ENCODE measurements at regions not wholly inside any gene's neighbourhood (a gene's known extent, or its start where the extent isn't known, plus 50 kb on each side); places are given as distances from the start of the nearest gene placed in this dataset.

- DNase-seq = no peak
Measured at GRCh38 chr11:71356280-71356876, 91.8 kb downstream of the DHCR7 start.

GRCh38 chr11:71355281-71355680 is 92.9 kb downstream of the DHCR7 start:
- DNase-seq = no peak

GRCh38 chr11:71354394-71355105 is 93.6 kb downstream of the DHCR7 start:
- DNase-seq = no peak

- no peak for DNase-seq
Measured at GRCh38 chr11:71352748-71353147, 95.4 kb downstream of the DHCR7 start.

GRCh38 chr11:71352226-71352625 is 96.0 kb downstream of the DHCR7 start:
- DNase-seq = no peak

- DNase-seq = no peak
Measured at GRCh38 chr11:71349627-71350026, 97.2 kb upstream of the SHANK2 start.

- DNase-seq = no peak
Measured at GRCh38 chr11:71343828-71344400, 91.5 kb upstream of the SHANK2 start.

- peak; percentile 9 for DNase-seq
Measured at GRCh38 chr11:71342951-71343827, 90.8 kb upstream of the SHANK2 start.

- no peak for DNase-seq
Measured at GRCh38 chr11:71342116-71342515, 89.7 kb upstream of the SHANK2 start.

- DNase-seq = no peak
Measured at GRCh38 chr11:71341596-71341995, 89.2 kb upstream of the SHANK2 start.

- no peak for DNase-seq
Measured at GRCh38 chr11:71341173-71341572, 88.8 kb upstream of the SHANK2 start.

GRCh38 chr11:71340086-71340606 is 87.8 kb upstream of the SHANK2 start:
- no peak for DNase-seq

GRCh38 chr11:71339396-71339881 is 87.1 kb upstream of the SHANK2 start:
- DNase-seq = no peak

- DNase-seq = no peak
Measured at GRCh38 chr11:71338801-71339395, 86.5 kb upstream of the SHANK2 start.

GRCh38 chr11:71336996-71337754 is 84.8 kb upstream of the SHANK2 start:
- DNase-seq = no peak

GRCh38 chr11:71336176-71336995 is 84.0 kb upstream of the SHANK2 start:
- DNase-seq = no peak

- DNase-seq = no peak
Measured at GRCh38 chr11:71335371-71335770, 83.0 kb upstream of the SHANK2 start.

- DNase-seq = no peak
Measured at GRCh38 chr11:71334191-71334590, 81.8 kb upstream of the SHANK2 start.

GRCh38 chr11:71333473-71333872 is 81.1 kb upstream of the SHANK2 start:
- no peak for DNase-seq

- DNase-seq = no peak
Measured at GRCh38 chr11:71332447-71332846, 80.1 kb upstream of the SHANK2 start.

GRCh38 chr11:71332046-71332445 is 79.7 kb upstream of the SHANK2 start:
- no peak for DNase-seq
